HL-60 (cell line): ENCODE measurements at regions not wholly inside any gene's neighbourhood (a gene's known extent, or its start where the extent isn't known, plus 50 kb on each side); places are given as distances from the start of the nearest gene placed in this dataset.

Experiments
- DNase-seq, 2 experiments: peaks; one replicate each; pipeline ENCODE4 v3.0.0-alpha.2; 2010 to 2020; ENCODE audit warnings: low read depth in 1 of 2, low spot score in 1 of 2
- H3K27ac ChIP-seq: fragments of 250-450 bp; sonication (Bioruptor Pico); replicated peaks from 2 replicates; pipeline ENCODE4 v1.5.1; 2020; ENCODE audit warnings: mild to moderate bottlenecking, moderate library complexity
- H3K27me3 ChIP-seq: fragments of 250-450 bp; sonication (Bioruptor Pico); 2 replicates; pipeline ENCODE4 v1.5.1; 2021; ENCODE audit warnings: mild to moderate bottlenecking, moderate library complexity; ENCODE audit not compliant: insufficient read depth, poor library complexity, severe bottlenecking
- H3K4me3 ChIP-seq: replicated peaks from 2 replicates; pipeline ENCODE4 v1.5.1; 2011; ENCODE audit warnings: mild to moderate bottlenecking, control low read depth, low read length; ENCODE audit not compliant: insufficient read depth
- GABPA ChIP-seq: IDR thresholded peaks from 2 replicates; pipeline ENCODE4 v1.6.1; 2012; ENCODE audit warnings: low read depth
- POLR2AphosphoS5 ChIP-seq: IDR thresholded peaks from 2 replicates; pipeline ENCODE4 v1.6.1; 2012; ENCODE audit warnings: low read depth
- SPI1 ChIP-seq: IDR thresholded peaks from 2 replicates; pipeline ENCODE4 v1.6.1; 2012; ENCODE audit warnings: low read depth, mild to moderate bottlenecking, borderline replicate concordance
- TF ChIP-seq, protein P1 (sequence below): IDR thresholded peaks from one replicate; pipeline ENCODE4 v1.5.1; 2011; ENCODE audit warnings: low read length, control low read depth, inconsistent platforms; ENCODE audit not compliant: insufficient read depth
- TF ChIP-seq, protein P2 (sequence below): IDR thresholded peaks from 2 replicates; pipeline ENCODE4 v1.6.1; 2012; ENCODE audit warnings: low read depth; ENCODE audit not compliant: insufficient replicate concordance

DNA sequence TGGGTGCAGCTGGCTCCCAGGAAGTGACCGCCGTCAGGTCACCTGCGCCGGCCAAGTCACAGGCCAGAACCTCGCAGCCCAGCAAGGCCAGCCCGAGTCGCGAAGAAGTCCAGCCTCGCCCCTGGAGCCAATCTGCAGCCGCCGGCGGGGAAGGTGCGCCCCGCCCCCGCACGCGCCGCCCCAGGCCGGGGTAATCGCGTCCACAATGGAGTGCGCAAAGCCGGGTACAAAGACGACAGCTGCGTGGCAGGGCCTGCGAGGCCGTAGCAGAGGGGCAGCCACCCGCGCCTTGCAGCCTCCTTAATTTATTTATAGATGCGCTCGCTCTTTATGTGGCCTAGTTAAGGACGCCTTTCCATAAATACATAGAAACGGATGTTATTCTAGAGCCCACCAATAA lies 139.4 kb upstream of the CPEB2 start:
- no peak for TF ChIP-seq POLR2AphosphoS5
- TF ChIP-seq, protein P1, sequence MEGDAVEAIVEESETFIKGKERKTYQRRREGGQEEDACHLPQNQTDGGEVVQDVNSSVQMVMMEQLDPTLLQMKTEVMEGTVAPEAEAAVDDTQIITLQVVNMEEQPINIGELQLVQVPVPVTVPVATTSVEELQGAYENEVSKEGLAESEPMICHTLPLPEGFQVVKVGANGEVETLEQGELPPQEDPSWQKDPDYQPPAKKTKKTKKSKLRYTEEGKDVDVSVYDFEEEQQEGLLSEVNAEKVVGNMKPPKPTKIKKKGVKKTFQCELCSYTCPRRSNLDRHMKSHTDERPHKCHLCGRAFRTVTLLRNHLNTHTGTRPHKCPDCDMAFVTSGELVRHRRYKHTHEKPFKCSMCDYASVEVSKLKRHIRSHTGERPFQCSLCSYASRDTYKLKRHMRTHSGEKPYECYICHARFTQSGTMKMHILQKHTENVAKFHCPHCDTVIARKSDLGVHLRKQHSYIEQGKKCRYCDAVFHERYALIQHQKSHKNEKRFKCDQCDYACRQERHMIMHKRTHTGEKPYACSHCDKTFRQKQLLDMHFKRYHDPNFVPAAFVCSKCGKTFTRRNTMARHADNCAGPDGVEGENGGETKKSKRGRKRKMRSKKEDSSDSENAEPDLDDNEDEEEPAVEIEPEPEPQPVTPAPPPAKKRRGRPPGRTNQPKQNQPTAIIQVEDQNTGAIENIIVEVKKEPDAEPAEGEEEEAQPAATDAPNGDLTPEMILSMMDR = no peak
- no peak overlapping the region for H3K27ac ChIP-seq
- H3K4me3 ChIP-seq = no peak overlapping the region
- H3K27me3 ChIP-seq = peaks cover 3% of the 10 kb centered on the region
- no peak for DNase-seq

DNA sequence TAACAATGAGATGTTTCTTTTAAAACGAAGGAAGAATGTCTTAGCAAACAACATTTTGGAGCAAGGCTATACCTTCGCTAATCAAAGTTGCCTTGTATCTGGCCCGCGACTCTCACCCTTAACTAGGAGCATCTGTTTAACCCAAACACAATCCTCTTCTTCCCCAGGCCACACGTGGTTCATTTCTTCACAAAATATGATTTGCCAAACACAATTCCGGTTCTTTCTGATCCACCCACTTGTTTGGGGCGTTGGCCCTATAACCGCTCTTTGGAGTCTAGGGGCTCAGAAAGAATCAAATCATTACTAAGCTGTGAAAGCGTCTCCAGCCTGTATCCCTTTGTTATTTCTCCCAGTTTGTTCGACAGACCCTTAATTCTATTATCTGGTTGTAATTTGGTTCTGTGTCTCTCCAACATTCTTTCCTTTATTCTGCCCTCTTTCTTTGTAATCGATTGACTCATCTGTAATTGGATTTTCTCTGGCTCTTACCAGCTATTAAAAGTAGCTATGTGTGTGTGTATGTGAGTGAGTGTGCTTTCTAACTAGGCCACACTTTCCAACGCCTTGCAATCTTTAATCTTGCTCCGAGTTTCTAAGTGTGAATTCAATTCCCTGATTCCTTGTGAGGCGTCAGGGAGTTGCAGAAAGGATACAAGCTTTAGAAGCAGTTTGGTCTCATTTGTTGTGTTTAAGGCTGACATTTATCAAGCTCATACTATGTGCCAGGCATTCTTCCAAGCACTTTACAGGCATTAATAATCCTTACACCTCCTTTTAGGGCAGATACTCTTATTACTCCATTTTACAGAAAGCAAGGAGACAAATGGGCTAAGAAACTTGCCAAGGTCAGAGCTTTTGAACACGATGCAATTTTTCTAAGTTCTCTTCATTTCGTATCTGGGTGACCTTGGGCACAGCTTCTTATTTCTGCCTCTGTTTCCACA lies 138.6 kb upstream of the CPEB2 start:
- Histone ChIP-seq H3K27ac (no peak overlapping the region), H3K4me3 (no peak overlapping the region), H3K27me3 (peaks cover 3% of the 10 kb centered on the region)
- no peak for DNase-seq
- TF ChIP-seq GABPA (no peak), POLR2AphosphoS5 (no peak), SPI1 (no peak)
- TF ChIP-seq, protein P1 = no peak
- TF ChIP-seq, protein P2, sequence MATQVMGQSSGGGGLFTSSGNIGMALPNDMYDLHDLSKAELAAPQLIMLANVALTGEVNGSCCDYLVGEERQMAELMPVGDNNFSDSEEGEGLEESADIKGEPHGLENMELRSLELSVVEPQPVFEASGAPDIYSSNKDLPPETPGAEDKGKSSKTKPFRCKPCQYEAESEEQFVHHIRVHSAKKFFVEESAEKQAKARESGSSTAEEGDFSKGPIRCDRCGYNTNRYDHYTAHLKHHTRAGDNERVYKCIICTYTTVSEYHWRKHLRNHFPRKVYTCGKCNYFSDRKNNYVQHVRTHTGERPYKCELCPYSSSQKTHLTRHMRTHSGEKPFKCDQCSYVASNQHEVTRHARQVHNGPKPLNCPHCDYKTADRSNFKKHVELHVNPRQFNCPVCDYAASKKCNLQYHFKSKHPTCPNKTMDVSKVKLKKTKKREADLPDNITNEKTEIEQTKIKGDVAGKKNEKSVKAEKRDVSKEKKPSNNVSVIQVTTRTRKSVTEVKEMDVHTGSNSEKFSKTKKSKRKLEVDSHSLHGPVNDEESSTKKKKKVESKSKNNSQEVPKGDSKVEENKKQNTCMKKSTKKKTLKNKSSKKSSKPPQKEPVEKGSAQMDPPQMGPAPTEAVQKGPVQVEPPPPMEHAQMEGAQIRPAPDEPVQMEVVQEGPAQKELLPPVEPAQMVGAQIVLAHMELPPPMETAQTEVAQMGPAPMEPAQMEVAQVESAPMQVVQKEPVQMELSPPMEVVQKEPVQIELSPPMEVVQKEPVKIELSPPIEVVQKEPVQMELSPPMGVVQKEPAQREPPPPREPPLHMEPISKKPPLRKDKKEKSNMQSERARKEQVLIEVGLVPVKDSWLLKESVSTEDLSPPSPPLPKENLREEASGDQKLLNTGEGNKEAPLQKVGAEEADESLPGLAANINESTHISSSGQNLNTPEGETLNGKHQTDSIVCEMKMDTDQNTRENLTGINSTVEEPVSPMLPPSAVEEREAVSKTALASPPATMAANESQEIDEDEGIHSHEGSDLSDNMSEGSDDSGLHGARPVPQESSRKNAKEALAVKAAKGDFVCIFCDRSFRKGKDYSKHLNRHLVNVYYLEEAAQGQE = no peak

DNA sequence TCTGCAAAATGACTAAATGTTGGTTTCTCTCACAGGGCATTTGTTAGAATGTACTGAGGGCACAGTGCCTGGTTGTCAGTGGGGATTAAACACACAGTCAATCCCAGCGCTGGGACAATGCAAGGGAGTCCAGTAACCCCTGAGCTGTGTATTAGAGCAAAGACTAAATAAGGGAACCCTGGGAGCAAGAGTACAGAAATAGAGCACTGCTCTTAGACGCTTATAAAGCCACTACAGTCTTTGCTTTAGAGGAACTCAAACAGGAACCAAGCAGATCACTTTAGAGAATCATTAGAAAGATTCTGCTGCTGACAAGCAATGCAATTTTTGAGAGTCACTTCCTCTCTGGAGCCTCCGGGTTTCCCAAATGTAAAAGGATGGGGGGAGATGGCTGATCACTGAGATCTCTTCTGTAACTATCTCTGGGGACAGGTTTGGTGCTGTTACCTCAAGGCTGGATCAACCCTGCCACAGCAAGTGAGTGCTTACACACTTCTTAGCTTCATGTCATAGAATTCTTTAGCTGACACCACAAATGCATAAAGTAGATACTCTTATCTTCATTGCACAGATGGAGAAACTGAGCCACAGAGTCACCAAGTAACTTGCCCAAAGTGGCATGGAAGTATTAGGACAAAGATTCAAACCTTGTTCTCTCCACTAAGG lies 137.8 kb upstream of the CPEB2 start:
- H3K27me3 ChIP-seq = no peaks in the 10 kb centered on the region
- no peak overlapping the region for H3K27ac ChIP-seq
- peak in 1 of 2 experiments; percentile 23 for DNase-seq
- TF ChIP-seq GABPA (no peak), SPI1 (peak; percentile 87)
- TF ChIP-seq, protein P1 = no peak
- TF ChIP-seq, protein P2 = no peak
- H3K4me3 ChIP-seq = no peak overlapping the region

DNA sequence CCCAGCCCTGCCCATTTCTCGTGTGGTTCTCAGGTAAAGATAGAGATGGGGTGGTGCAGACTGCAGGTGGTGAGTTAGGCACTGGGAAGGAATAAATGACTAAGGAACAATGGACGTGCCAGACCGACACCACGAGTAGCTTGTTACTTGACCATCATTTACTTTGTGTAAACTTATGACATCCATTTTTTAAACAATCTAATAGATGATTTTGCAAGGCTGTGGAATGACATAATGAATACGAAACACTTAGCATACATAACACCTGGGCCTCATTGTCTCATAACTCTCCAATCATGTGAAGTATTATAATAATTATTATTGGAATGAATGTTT lies 137.3 kb upstream of the CPEB2 start:
- DNase-seq = no peak
- Histone ChIP-seq H3K4me3 (no peak overlapping the region), H3K27me3 (no peaks in the 10 kb centered on the region), H3K27ac (no peak overlapping the region)
- TF ChIP-seq, protein P1 = no peak
- TF ChIP-seq POLR2AphosphoS5 (no peak), GABPA (no peak), SPI1 (no peak)
- TF ChIP-seq, protein P2 = no peak
